ENCODE measurements at regions not wholly inside any gene's neighbourhood (a gene's known extent, or its start where the extent isn't known, plus 50 kb on each side); places are given as distances from the start of the nearest gene placed in this dataset.

- Histone ChIP-seq H3K9me3 (no peaks in the 10 kb centered on the region), H3K36me3 (no peaks in the 10 kb centered on the region), H3K27me3 (no peaks in the 10 kb centered on the region), H3K4me1 (peaks cover 0 to 38% (median 5%) of the 10 kb centered on the region in 4 donors), H3K4me3 (no peak overlapping the region), H3K27ac (peak overlapping the region in 2 of 5 donors; percentile 47 to 57)
- peak in 1 of 2 donors; percentile 40 for DNase-seq
- 26 to 69% (median 52%) methylated on average over 1 of the region's 1 CpG for WGBS, 5 donors
- intact Hi-C loops (cut with DNase I; ENCODE audit: low total_unique reads), result no loop called here
- TF ChIP-seq POLR2A (IDR thresholded peaks at IDR 0.05), result no peak
- peak in 2 of 3 donors; percentile 11 to 31 for TF ChIP-seq POLR2AphosphoS5 (IDR thresholded peaks at IDR 0.05)
These were observed 164.8 kb downstream of the TNFSF18 start for GRCh38 chr1:172885971-172886370.

GRCh38 chr1:172887162-172887561 is 163.6 kb downstream of the TNFSF18 start:
- 51 to 68% (median 67%) methylated on average over 1 of the region's 1 CpG for WGBS, 5 donors
- Histone ChIP-seq H3K4me3 (no peak overlapping the region), H3K36me3 (no peaks in the 10 kb centered on the region), H3K27ac (peak overlapping the region in 1 of 5 donors; percentile 57), H3K4me1 (peaks cover 0 to 38% (median 5%) of the 10 kb centered on the region in 4 donors), H3K9me3 (no peaks in the 10 kb centered on the region), H3K27me3 (no peaks in the 10 kb centered on the region)
- peak in 2 of 3 donors; percentile 3 to 27 for TF ChIP-seq POLR2AphosphoS5 (IDR thresholded peaks at IDR 0.05)
- no peak for TF ChIP-seq EP300 (IDR thresholded peaks at IDR 0.05)
- intact Hi-C loops (cut with DNase I; ENCODE audit: low total_unique reads), result no loop called here
- peak in 1 of 2 donors; percentile 64 for DNase-seq

GRCh38 chr1:172893146-172893841 is 157.4 kb downstream of the TNFSF18 start:
- 0 to 21% (median 12%) methylated on average over 1 of the region's 1 CpG for WGBS, 5 donors
- no peaks in the 10 kb centered on the region for H3K36me3 ChIP-seq
- intact Hi-C loops (cut with DNase I; ENCODE audit: low total_unique reads), result no loop called here

GRCh38 chr1:172894349-172895049 is 156.2 kb downstream of the TNFSF18 start:
- intact Hi-C loops (cut with DNase I; ENCODE audit: low total_unique reads), result no loop called here
- no peak overlapping the region for H3K4me3 ChIP-seq
- H3K9me3 ChIP-seq, result no peaks in the 10 kb centered on the region
- no peaks in the 10 kb centered on the region for H3K36me3 ChIP-seq
- WGBS, 5 donors, result 58 to 86% (median 75%) methylated on average over 8 of the region's 8 CpGs
- DNase-seq, result no peak
- no peaks in the 10 kb centered on the region for H3K27me3 ChIP-seq
- no peak for TF ChIP-seq POLR2A (IDR thresholded peaks at IDR 0.05)
- peaks cover 0 to 14% (median 5%) of the 10 kb centered on the region in 4 donors for H3K4me1 ChIP-seq
- H3K27ac ChIP-seq, result peak overlapping the region in 1 of 5 donors; percentile 17

More at GRCh38 chr1:172893146-172893841, 157.4 kb downstream of the TNFSF18 start:
- no peaks in the 10 kb centered on the region for H3K27me3 ChIP-seq
- H3K9me3 ChIP-seq, result no peaks in the 10 kb centered on the region
- peak overlapping the region in 1 of 5 donors; percentile 8 for H3K27ac ChIP-seq
- peaks cover 0 to 14% (median 5%) of the 10 kb centered on the region in 4 donors for H3K4me1 ChIP-seq
- H3K4me3 ChIP-seq, result no peak overlapping the region
- TF ChIP-seq POLR2AphosphoS5 (IDR thresholded peaks at IDR 0.05) (no peak), CTCF (IDR thresholded peaks at IDR 0.05) (no peak), EP300 (IDR thresholded peaks at IDR 0.05) (no peak), POLR2A (IDR thresholded peaks at IDR 0.05) (no peak)
- no peak for DNase-seq

- H3K4me1 ChIP-seq, result peaks cover 0 to 14% (median 5%) of the 10 kb centered on the region in 4 donors
- WGBS, 5 donors, result 23 to 38% (median 26%) methylated on average over 5 of the region's 5 CpGs
- H3K27me3 ChIP-seq, result no peaks in the 10 kb centered on the region
- no peaks in the 10 kb centered on the region for H3K36me3 ChIP-seq
- intact Hi-C loops (cut with DNase I; ENCODE audit: low total_unique reads), result no loop called here
- no peak for TF ChIP-seq EP300 (IDR thresholded peaks at IDR 0.05)
- TF ChIP-seq POLR2AphosphoS5 (IDR thresholded peaks at IDR 0.05), result no peak
- TF ChIP-seq POLR2A (IDR thresholded peaks at IDR 0.05), result no peak
- TF ChIP-seq CTCF (IDR thresholded peaks at IDR 0.05), result no peak
- peak overlapping the region in 1 of 4 donors; percentile 10 for H3K4me3 ChIP-seq
- peak overlapping the region in 1 of 5 donors; percentile 17 for H3K27ac ChIP-seq
- no peaks in the 10 kb centered on the region for H3K9me3 ChIP-seq
- peak in 1 of 2 donors; percentile 53 for DNase-seq
These were observed 155.7 kb downstream of the TNFSF18 start for GRCh38 chr1:172895050-172895460.

Measured in stomach (tissue), 8 donors.